PFSK-1 (cell line): ENCODE measurements at regions not wholly inside any gene's neighbourhood (a gene's known extent, or its start where the extent isn't known, plus 50 kb on each side); places are given as distances from the start of the nearest gene placed in this dataset.

Experiments
- POLR2AphosphoS5 ChIP-seq: IDR thresholded peaks from 2 replicates; pipeline ENCODE4 v1.6.1; 2012; ENCODE audit warnings: low read depth, mild to moderate bottlenecking, control low read depth, low read length, moderate library complexity
- SIN3A ChIP-seq: IDR thresholded peaks from 2 replicates; pipeline ENCODE4 v1.6.1; 2012; ENCODE audit warnings: mild to moderate bottlenecking, low read length, moderate library complexity, borderline replicate concordance; ENCODE audit not compliant: insufficient read depth
- TF ChIP-seq, protein P1 (sequence below), 2 experiments: IDR thresholded peaks; 2 replicates each; pipeline versions ENCODE4 v1.6.1 to v1.8.0; 2011 to 2012; ENCODE audit warnings: low read depth in 2 of 2, low read length in 2 of 2, control low read depth in 1 of 2, inconsistent platforms in 1 of 2, mild to moderate bottlenecking in 1 of 2, moderate library complexity in 1 of 2; ENCODE audit not compliant: insufficient read depth in 1 of 2

DNA sequence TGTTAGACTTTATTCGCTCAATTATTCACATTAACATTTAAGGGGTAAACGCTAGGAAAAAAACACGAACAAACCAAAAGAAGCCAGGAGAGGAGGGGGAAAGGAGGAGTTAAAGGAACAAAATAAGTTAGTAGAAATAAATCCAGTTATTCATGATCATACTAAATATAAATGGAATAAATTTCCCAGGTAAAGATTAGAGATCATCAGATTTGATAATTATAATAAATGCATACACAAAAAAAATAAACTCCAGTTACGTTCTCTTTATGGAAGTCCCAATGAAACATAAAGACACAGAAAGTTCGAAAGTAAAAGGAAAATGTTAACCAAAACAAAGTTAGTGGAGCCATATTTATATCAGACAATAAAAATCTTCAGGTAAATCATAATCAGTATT, 568.7 kb upstream of the NOX3 start:
- TF ChIP-seq, protein P1, sequence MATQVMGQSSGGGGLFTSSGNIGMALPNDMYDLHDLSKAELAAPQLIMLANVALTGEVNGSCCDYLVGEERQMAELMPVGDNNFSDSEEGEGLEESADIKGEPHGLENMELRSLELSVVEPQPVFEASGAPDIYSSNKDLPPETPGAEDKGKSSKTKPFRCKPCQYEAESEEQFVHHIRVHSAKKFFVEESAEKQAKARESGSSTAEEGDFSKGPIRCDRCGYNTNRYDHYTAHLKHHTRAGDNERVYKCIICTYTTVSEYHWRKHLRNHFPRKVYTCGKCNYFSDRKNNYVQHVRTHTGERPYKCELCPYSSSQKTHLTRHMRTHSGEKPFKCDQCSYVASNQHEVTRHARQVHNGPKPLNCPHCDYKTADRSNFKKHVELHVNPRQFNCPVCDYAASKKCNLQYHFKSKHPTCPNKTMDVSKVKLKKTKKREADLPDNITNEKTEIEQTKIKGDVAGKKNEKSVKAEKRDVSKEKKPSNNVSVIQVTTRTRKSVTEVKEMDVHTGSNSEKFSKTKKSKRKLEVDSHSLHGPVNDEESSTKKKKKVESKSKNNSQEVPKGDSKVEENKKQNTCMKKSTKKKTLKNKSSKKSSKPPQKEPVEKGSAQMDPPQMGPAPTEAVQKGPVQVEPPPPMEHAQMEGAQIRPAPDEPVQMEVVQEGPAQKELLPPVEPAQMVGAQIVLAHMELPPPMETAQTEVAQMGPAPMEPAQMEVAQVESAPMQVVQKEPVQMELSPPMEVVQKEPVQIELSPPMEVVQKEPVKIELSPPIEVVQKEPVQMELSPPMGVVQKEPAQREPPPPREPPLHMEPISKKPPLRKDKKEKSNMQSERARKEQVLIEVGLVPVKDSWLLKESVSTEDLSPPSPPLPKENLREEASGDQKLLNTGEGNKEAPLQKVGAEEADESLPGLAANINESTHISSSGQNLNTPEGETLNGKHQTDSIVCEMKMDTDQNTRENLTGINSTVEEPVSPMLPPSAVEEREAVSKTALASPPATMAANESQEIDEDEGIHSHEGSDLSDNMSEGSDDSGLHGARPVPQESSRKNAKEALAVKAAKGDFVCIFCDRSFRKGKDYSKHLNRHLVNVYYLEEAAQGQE (IDR thresholded peaks at IDR 0.05; ENCODE audit: insufficient read depth in 1 of 2, low read depth in 2 of 2, low read length in 2 of 2), result no peak
- no peak for TF ChIP-seq POLR2AphosphoS5
- no peak for TF ChIP-seq SIN3A
